DND-41 (cell line): ENCODE measurements at regions not wholly inside any gene's neighbourhood (a gene's known extent, or its start where the extent isn't known, plus 50 kb on each side); places are given as distances from the start of the nearest gene placed in this dataset.

Experiments used
- ATAC-seq: fragments of 200-7000 bp; cut with Tn5 transposase; 3 replicates; pipeline ENCODE4 v1.9.1; 2021; ENCODE audit warnings: low read depth; ENCODE audit not compliant: insufficient read depth
- DNase-seq: peaks from one replicate; pipeline ENCODE4 v3.0.0-alpha.2; 2020
- H2AFZ ChIP-seq: 2 replicates; pipeline ENCODE4 v1.6.0; 2012; ENCODE audit warnings: low read depth, low read length
- H3K27ac ChIP-seq: 2 replicates; pipeline ENCODE4 v1.5.1; 2012; ENCODE audit warnings: low read length, inconsistent platforms
- H3K27me3 ChIP-seq: fragments of 200-600 bp; sonication (generic); 2 replicates; pipeline ENCODE4 v1.6.0; 2012; ENCODE audit warnings: low read length, mild to moderate bottlenecking, inconsistent platforms; ENCODE audit not compliant: insufficient read depth, poor library complexity
- H3K36me3 ChIP-seq: 2 replicates; pipeline ENCODE4 v1.5.1; 2012; ENCODE audit warnings: low read length, inconsistent platforms; ENCODE audit not compliant: insufficient read depth
- H3K4me1 ChIP-seq: 2 replicates; pipeline ENCODE4 v1.5.1; 2012; ENCODE audit warnings: mild to moderate bottlenecking, low read length; ENCODE audit not compliant: insufficient read depth
- H3K4me2 ChIP-seq: 2 replicates; pipeline ENCODE4 v1.6.0; 2012; ENCODE audit warnings: mild to moderate bottlenecking, moderate library complexity, low read length, inconsistent platforms; ENCODE audit not compliant: insufficient read depth
- H3K4me3 ChIP-seq, 2 experiments: fragments of 200-600 bp in 1 of 2; shearing (Covaris generic) in 1 of 2; 2 replicates each; pipeline ENCODE4 v1.5.1; 2012 to 2016; ENCODE audit warnings: inconsistent platforms in 2 of 2, low read length in 2 of 2, mild to moderate bottlenecking in 2 of 2, low read depth in 1 of 2, moderate library complexity in 1 of 2
- H3K79me2 ChIP-seq: 2 replicates; pipeline ENCODE4 v1.6.0; 2012; ENCODE audit warnings: low read length, inconsistent platforms; ENCODE audit not compliant: insufficient read depth
- H3K9ac ChIP-seq: 2 replicates; pipeline ENCODE4 v1.6.0; 2012; ENCODE audit warnings: low read depth, mild to moderate bottlenecking, inconsistent platforms, low read length, moderate library complexity
- H3K9me3 ChIP-seq: 2 replicates; pipeline ENCODE4 v1.5.1; 2012; ENCODE audit warnings: low read length, moderate library complexity, mild to moderate bottlenecking, inconsistent platforms; ENCODE audit not compliant: insufficient read depth, severe bottlenecking
- H4K20me1 ChIP-seq: 2 replicates; pipeline ENCODE4 v1.6.0; 2012; ENCODE audit warnings: low read length; ENCODE audit not compliant: insufficient read depth
- CTCF ChIP-seq: IDR thresholded peaks from 2 replicates; pipeline ENCODE4 v1.5.1; 2012; ENCODE audit warnings: borderline replicate concordance, low read length, moderate library complexity, mild to moderate bottlenecking; ENCODE audit not compliant: poor library complexity, severe bottlenecking; ENCODE audit errors: extremely low read depth
- EZH2 ChIP-seq: IDR thresholded peaks from 3 replicates; pipeline ENCODE4 v1.6.1; 2012; ENCODE audit warnings: borderline replicate concordance, low read depth, mild to moderate bottlenecking, moderate library complexity, low read length, inconsistent platforms; ENCODE audit not compliant: severe bottlenecking

- Histone ChIP-seq H3K79me2 (no peaks in the 10 kb centered on the region), H3K36me3 (no peaks in the 10 kb centered on the region), H3K9ac (no peak overlapping the region), H4K20me1 (no peaks in the 10 kb centered on the region), H3K4me2 (no peak overlapping the region), H2AFZ (no peak overlapping the region), H3K4me3 (no peak overlapping the region), H3K4me1 (no peaks in the 10 kb centered on the region), H3K27ac (no peak overlapping the region), H3K9me3 (no peaks in the 10 kb centered on the region), H3K27me3 (peaks cover 7% of the 10 kb centered on the region)
- DNase-seq (no peak), ATAC-seq (no peak)
- TF ChIP-seq CTCF (no peak), EZH2 (no peak)
These were observed 276.1 kb downstream of the RPS6KC1 start for GRCh38 chr1:213327017-213327667.

- H3K9me3 ChIP-seq, result no peaks in the 10 kb centered on the region
- H3K79me2 ChIP-seq, result no peaks in the 10 kb centered on the region
- no peak overlapping the region for H3K27ac ChIP-seq
- DNase-seq (no peak), ATAC-seq (no peak)
- no peak overlapping the region for H3K4me2 ChIP-seq
- no peak overlapping the region for H3K4me3 ChIP-seq
- TF ChIP-seq EZH2 (no peak), CTCF (no peak)
- peaks cover 7% of the 10 kb centered on the region for H3K27me3 ChIP-seq
- H4K20me1 ChIP-seq, result no peaks in the 10 kb centered on the region
- H3K4me1 ChIP-seq, result no peaks in the 10 kb centered on the region
- H2AFZ ChIP-seq, result no peak overlapping the region
- H3K36me3 ChIP-seq, result no peaks in the 10 kb centered on the region
- H3K9ac ChIP-seq, result no peak overlapping the region
These were observed 278.5 kb downstream of the RPS6KC1 start for GRCh38 chr1:213329406-213330008.

GRCh38 chr1:213330281-213330680, 279.2 kb downstream of the RPS6KC1 start:
- ATAC-seq (no peak), DNase-seq (no peak)
- no peaks in the 10 kb centered on the region for H3K36me3 ChIP-seq
- H3K4me1 ChIP-seq, result no peaks in the 10 kb centered on the region
- H3K4me2 ChIP-seq, result no peak overlapping the region
- H3K79me2 ChIP-seq, result no peaks in the 10 kb centered on the region
- H3K9ac ChIP-seq, result no peak overlapping the region
- no peak overlapping the region for H2AFZ ChIP-seq
- H3K27me3 ChIP-seq, result peaks cover 7% of the 10 kb centered on the region
- H3K27ac ChIP-seq, result no peak overlapping the region
- no peak overlapping the region for H3K4me3 ChIP-seq
- no peaks in the 10 kb centered on the region for H3K9me3 ChIP-seq
- TF ChIP-seq EZH2 (no peak), CTCF (no peak)
- H4K20me1 ChIP-seq, result no peaks in the 10 kb centered on the region
